ENCODE measurements at regions not wholly inside any gene's neighbourhood (a gene's known extent, or its start where the extent isn't known, plus 50 kb on each side); places are given as distances from the start of the nearest gene placed in this dataset.

DNA sequence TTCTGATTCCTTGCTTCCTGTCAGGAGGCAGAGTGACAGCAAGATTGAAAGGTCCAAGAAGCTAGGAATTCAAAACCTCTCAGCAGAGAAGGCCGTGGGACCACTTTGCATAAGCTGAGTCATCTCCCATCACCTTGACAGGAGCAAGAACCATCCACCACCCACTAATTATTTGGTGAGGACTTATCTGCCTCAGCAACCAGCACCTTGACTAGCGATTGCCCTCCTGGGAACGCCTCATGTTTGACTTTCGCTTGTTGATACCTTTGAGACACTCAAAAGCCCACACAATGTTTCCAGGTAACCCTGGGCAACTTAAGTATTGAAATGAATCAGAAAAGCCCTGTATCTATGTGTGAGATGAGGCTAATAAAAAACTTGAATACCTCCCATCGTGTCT lies 233.5 kb upstream of the GYPA start:
- H3K36me3 ChIP-seq: no peaks in the 10 kb centered on the region
- no peak for ATAC-seq
- no peak overlapping the region for H3K4me3 ChIP-seq
- no peak for TF ChIP-seq POLR2A (IDR thresholded peaks at IDR 0.05)
- no peak for TF ChIP-seq POLR2AphosphoS5 (IDR thresholded peaks at IDR 0.05)
- no peak for TF ChIP-seq EP300 (IDR thresholded peaks at IDR 0.05)
- TF ChIP-seq, protein P1, sequence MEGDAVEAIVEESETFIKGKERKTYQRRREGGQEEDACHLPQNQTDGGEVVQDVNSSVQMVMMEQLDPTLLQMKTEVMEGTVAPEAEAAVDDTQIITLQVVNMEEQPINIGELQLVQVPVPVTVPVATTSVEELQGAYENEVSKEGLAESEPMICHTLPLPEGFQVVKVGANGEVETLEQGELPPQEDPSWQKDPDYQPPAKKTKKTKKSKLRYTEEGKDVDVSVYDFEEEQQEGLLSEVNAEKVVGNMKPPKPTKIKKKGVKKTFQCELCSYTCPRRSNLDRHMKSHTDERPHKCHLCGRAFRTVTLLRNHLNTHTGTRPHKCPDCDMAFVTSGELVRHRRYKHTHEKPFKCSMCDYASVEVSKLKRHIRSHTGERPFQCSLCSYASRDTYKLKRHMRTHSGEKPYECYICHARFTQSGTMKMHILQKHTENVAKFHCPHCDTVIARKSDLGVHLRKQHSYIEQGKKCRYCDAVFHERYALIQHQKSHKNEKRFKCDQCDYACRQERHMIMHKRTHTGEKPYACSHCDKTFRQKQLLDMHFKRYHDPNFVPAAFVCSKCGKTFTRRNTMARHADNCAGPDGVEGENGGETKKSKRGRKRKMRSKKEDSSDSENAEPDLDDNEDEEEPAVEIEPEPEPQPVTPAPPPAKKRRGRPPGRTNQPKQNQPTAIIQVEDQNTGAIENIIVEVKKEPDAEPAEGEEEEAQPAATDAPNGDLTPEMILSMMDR (IDR thresholded peaks at IDR 0.05): no peak
- H3K9me3 ChIP-seq: no peaks in the 10 kb centered on the region
- H3K4me1 ChIP-seq: no peaks in the 10 kb centered on the region
- no peak overlapping the region for H3K27ac ChIP-seq
- no peaks in the 10 kb centered on the region for H3K27me3 ChIP-seq
- WGBS, 2 donors (ENCODE audit: low coverage in 1 of 2): 86 to 87% methylated on average over 1 to 5 of the region's 5 CpGs

DNA sequence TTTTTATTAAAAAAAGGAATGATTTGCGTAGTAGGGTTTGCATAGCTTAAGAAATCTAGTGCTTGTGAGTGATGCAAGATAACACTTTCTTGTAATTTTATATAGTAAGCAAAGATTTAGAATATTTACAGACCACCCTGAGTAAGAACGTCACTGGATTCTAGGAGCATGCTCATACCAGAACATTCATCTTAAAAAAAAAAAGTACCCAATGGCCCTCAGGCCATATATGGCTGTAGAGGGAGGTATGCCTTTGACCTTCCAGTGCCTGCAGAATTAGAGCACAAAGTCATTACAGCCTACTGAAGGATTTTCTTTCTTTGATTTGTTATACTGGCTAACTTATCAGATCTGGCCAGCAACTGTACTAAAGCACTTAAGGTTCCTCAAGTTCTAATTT lies 236.3 kb upstream of the GYPA start:
- no peaks in the 10 kb centered on the region for H3K27me3 ChIP-seq
- TF ChIP-seq, protein P1 (IDR thresholded peaks at IDR 0.05): no peak
- no peak for TF ChIP-seq POLR2AphosphoS5 (IDR thresholded peaks at IDR 0.05)
- TF ChIP-seq POLR2A (IDR thresholded peaks at IDR 0.05): no peak
- no peak for TF ChIP-seq EP300 (IDR thresholded peaks at IDR 0.05)
- no peak overlapping the region for H3K4me3 ChIP-seq
- H3K36me3 ChIP-seq: no peaks in the 10 kb centered on the region
- no peak overlapping the region for H3K27ac ChIP-seq
- H3K4me1 ChIP-seq: no peaks in the 10 kb centered on the region
- WGBS, 2 donors (ENCODE audit: low coverage in 1 of 2): 66 to 69% methylated on average over 2 of the region's 2 CpGs
- H3K9me3 ChIP-seq: no peaks in the 10 kb centered on the region
- no peak for ATAC-seq

DNA sequence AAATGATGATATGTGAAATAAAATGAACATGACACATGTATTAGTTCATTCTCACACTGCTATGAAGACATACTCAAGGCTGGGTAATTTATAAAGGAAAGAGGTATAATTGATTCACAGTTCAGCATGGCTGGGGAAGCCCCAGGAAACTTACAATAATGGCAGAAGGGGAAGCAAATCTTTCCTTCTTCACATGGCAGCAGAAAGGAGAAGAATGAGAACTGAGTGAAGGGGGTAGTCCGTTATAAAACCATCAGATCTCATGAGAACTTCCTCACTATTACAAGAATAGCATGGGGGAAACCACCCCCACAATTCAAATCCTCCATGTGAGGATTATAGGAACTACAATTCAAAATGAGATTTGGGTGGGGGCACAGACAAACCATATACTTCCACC lies 243.9 kb upstream of the GYPA start:
- 67 to 82% methylated on average over 1 of the region's 1 CpG for WGBS, 2 donors (ENCODE audit: low coverage in 1 of 2)
- Histone ChIP-seq H3K27ac (no peak overlapping the region), H3K9me3 (peaks cover 0 to 2% (median 0%) of the 10 kb centered on the region in 3 donors), H3K36me3 (no peaks in the 10 kb centered on the region), H3K27me3 (no peaks in the 10 kb centered on the region), H3K4me3 (no peak overlapping the region), H3K4me1 (no peaks in the 10 kb centered on the region)
- no peak for ATAC-seq
- TF ChIP-seq POLR2AphosphoS5 (IDR thresholded peaks at IDR 0.05) (no peak), EP300 (IDR thresholded peaks at IDR 0.05) (no peak), POLR2A (IDR thresholded peaks at IDR 0.05) (no peak)
- TF ChIP-seq, protein P1 (IDR thresholded peaks at IDR 0.05): no peak

DNA sequence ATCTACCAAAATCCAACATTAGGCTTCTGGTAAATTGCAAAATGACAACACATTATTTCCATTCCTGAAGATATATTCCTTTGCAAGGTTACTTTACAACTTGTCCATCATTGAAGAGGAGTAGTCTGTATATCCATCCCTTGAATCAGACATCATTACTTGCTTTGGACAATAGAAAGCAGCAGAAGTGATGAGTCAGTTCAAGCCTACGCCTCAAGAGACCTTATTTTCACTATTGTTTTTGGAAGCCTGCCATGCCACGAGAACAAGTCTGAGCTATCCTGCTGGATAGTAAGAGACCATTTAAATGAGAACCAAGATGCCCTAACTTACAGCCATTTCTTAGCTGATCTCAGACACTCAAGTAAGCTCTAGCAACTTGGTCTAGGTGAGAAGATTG lies 246.0 kb upstream of the HHIP start:
- Histone ChIP-seq H3K36me3 (no peaks in the 10 kb centered on the region), H3K9me3 (peaks cover 0 to 5% (median 1%) of the 10 kb centered on the region in 3 donors), H3K4me3 (no peak overlapping the region), H3K27me3 (no peaks in the 10 kb centered on the region), H3K4me1 (no peaks in the 10 kb centered on the region), H3K27ac (no peak overlapping the region)
- WGBS, 2 donors (ENCODE audit: low coverage in 1 of 2): 14 to 17% methylated on average over 2 of the region's 2 CpGs
- no peak for TF ChIP-seq POLR2A (IDR thresholded peaks at IDR 0.05)
- no peak for TF ChIP-seq POLR2AphosphoS5 (IDR thresholded peaks at IDR 0.05)
- no peak for ATAC-seq

DNA sequence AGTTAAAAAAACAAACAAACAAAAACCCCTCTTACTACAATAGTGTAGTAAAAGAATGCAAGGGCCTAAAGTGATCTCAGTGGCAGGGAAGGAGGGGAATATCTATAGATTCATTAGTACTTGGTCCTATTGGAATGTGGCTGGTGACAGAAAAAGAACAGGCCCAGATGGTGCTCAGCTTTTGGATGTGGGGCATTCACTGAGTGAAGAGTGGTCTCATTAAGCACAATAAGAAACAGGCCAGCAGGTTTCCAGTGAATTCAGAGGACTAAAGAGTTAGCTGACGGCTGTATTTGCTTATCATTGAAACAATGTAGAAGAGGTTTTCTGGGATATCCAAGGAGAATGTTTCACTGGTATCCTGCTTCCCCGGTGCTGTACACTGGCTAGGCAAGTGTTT lies 243.8 kb upstream of the HHIP start:
- TF ChIP-seq EP300 (IDR thresholded peaks at IDR 0.05) (no peak), POLR2A (IDR thresholded peaks at IDR 0.05) (no peak), POLR2AphosphoS5 (IDR thresholded peaks at IDR 0.05) (no peak)
- TF ChIP-seq, protein P1 (IDR thresholded peaks at IDR 0.05): no peak
- no peaks in the 10 kb centered on the region for H3K36me3 ChIP-seq
- H3K9me3 ChIP-seq: peaks cover 0 to 5% (median 1%) of the 10 kb centered on the region in 3 donors
- no peak overlapping the region for H3K4me3 ChIP-seq
- H3K27me3 ChIP-seq: no peaks in the 10 kb centered on the region
- ATAC-seq: no peak
- H3K27ac ChIP-seq: no peak overlapping the region
- H3K4me1 ChIP-seq: no peaks in the 10 kb centered on the region
- WGBS, 2 donors (ENCODE audit: low coverage in 1 of 2): 82 to 92% methylated on average over 2 of the region's 2 CpGs
